ENCODE measurements at regions not wholly inside any gene's neighbourhood (a gene's known extent, or its start where the extent isn't known, plus 50 kb on each side); places are given as distances from the start of the nearest gene placed in this dataset.

- TF ChIP-seq CTCF (IDR thresholded peaks at IDR 0.05) (no peak), POLR2A (IDR thresholded peaks at IDR 0.05) (no peak)
These were observed 52.4 kb upstream of the CDKN3 start for GRCh38 chr14:54344445-54344844.
